ENCODE measurements at regions not wholly inside any gene's neighbourhood (a gene's known extent, or its start where the extent isn't known, plus 50 kb on each side); places are given as distances from the start of the nearest gene placed in this dataset.

DNA sequence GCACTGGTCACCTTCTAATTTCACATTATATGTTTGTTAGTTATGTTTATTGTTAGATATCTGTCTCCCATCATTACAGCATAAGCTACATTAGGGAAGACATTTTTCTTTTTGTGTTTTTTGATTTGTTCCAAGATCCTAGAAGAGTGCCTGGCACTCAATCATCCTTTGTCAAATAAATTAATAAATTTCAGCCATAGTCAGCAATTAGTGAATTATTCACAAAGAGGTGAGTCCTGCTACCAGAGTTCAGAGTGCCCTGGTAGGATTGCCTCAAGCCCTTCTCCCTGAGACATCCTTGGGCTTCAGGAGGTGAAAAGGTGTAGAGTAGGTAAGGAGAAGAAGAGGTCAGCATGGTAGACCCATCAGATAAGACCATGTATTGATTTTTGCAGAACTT lies 186.2 kb upstream of the CTAGE1 start:
- POLR2A ChIA-PET = no interaction called here
- Mint-ChIP-seq H3K27ac (no peak overlapping the region), H3K4me3 (no peak overlapping the region), H3K4me1 (peaks cover 5% of the 10 kb centered on the region; the same call in 1 of the 2 replicates), H3K9me3 (no peaks in the 10 kb centered on the region), H3K36me3 (no peaks in the 10 kb centered on the region), H3K27me3 (ENCODE audit: low read depth) (no peaks in the 10 kb centered on the region; the same call in 1 of the 2 replicates)
- ATAC-seq (no peak), DNase-seq (ENCODE audit: low spot score) (no peak)
- TF ChIP-seq RELA (CRISPR knock-in tag; IDR thresholded peaks at IDR 0.05; ENCODE audit: borderline replicate concordance) = no peak
- TF ChIP-seq ZBTB21 (CRISPR knock-in tag; IDR thresholded peaks at IDR 0.05; ENCODE audit: borderline replicate concordance) = no peak
- no peak for TF ChIP-seq ATF1 (CRISPR knock-in tag; IDR thresholded peaks at IDR 0.05)
- CTCF ChIA-PET = no interaction called here

- Mint-ChIP-seq H3K27ac (no peak overlapping the region), H3K4me1 (peaks cover 5% of the 10 kb centered on the region; the same call in 1 of the 2 replicates), H3K36me3 (no peaks in the 10 kb centered on the region), H3K27me3 (ENCODE audit: low read depth) (no peaks in the 10 kb centered on the region), H3K4me3 (no peak overlapping the region), H3K9me3 (no peaks in the 10 kb centered on the region)
- no peak for TF ChIP-seq ZNF416 (CRISPR knock-in tag; IDR thresholded peaks at IDR 0.05)
- TF ChIP-seq, protein P1, sequence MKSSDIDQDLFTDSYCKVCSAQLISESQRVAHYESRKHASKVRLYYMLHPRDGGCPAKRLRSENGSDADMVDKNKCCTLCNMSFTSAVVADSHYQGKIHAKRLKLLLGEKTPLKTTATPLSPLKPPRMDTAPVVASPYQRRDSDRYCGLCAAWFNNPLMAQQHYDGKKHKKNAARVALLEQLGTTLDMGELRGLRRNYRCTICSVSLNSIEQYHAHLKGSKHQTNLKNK (CRISPR knock-in tag; IDR thresholded peaks at IDR 0.05) = no peak
- ChIA-PET CTCF (no interaction called here), POLR2A (no interaction called here)
- ATAC-seq (no peak), DNase-seq (ENCODE audit: low spot score) (no peak)
Measured at GRCh38 chr18:22604390-22604985, 186.8 kb upstream of the CTAGE1 start.

- peaks cover 5% of the 10 kb centered on the region; the same call in 1 of the 2 replicates for H3K4me1 Mint-ChIP-seq
- no peaks in the 10 kb centered on the region for H3K36me3 Mint-ChIP-seq
- ChIA-PET POLR2A (no interaction called here), CTCF (no interaction called here)
- TF ChIP-seq ATF3 (CRISPR knock-in tag; conservative IDR thresholded peaks at IDR 0.05) = no peak
- TF ChIP-seq, protein P2, sequence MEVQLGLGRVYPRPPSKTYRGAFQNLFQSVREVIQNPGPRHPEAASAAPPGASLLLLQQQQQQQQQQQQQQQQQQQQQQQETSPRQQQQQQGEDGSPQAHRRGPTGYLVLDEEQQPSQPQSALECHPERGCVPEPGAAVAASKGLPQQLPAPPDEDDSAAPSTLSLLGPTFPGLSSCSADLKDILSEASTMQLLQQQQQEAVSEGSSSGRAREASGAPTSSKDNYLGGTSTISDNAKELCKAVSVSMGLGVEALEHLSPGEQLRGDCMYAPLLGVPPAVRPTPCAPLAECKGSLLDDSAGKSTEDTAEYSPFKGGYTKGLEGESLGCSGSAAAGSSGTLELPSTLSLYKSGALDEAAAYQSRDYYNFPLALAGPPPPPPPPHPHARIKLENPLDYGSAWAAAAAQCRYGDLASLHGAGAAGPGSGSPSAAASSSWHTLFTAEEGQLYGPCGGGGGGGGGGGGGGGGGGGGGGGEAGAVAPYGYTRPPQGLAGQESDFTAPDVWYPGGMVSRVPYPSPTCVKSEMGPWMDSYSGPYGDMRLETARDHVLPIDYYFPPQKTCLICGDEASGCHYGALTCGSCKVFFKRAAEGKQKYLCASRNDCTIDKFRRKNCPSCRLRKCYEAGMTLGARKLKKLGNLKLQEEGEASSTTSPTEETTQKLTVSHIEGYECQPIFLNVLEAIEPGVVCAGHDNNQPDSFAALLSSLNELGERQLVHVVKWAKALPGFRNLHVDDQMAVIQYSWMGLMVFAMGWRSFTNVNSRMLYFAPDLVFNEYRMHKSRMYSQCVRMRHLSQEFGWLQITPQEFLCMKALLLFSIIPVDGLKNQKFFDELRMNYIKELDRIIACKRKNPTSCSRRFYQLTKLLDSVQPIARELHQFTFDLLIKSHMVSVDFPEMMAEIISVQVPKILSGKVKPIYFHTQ (CRISPR knock-in tag; IDR thresholded peaks at IDR 0.05) = no peak
- TF ChIP-seq SOX15 (CRISPR knock-in tag; IDR thresholded peaks at IDR 0.05) = no peak
- TF ChIP-seq, protein P3, sequence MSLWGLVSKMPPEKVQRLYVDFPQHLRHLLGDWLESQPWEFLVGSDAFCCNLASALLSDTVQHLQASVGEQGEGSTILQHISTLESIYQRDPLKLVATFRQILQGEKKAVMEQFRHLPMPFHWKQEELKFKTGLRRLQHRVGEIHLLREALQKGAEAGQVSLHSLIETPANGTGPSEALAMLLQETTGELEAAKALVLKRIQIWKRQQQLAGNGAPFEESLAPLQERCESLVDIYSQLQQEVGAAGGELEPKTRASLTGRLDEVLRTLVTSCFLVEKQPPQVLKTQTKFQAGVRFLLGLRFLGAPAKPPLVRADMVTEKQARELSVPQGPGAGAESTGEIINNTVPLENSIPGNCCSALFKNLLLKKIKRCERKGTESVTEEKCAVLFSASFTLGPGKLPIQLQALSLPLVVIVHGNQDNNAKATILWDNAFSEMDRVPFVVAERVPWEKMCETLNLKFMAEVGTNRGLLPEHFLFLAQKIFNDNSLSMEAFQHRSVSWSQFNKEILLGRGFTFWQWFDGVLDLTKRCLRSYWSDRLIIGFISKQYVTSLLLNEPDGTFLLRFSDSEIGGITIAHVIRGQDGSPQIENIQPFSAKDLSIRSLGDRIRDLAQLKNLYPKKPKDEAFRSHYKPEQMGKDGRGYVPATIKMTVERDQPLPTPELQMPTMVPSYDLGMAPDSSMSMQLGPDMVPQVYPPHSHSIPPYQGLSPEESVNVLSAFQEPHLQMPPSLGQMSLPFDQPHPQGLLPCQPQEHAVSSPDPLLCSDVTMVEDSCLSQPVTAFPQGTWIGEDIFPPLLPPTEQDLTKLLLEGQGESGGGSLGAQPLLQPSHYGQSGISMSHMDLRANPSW (CRISPR knock-in tag; conservative IDR thresholded peaks at IDR 0.05; ENCODE audit: low read depth) = no peak
- no peak for TF ChIP-seq E2F1 (CRISPR knock-in tag; IDR thresholded peaks at IDR 0.05)
- no peak for TF ChIP-seq ZNF317 (CRISPR knock-in tag; IDR thresholded peaks at IDR 0.05; ENCODE audit: borderline replicate concordance, low read depth)
- TF ChIP-seq ZNF416 (CRISPR knock-in tag; IDR thresholded peaks at IDR 0.05) = no peak
- TF ChIP-seq PREB (CRISPR knock-in tag; IDR thresholded peaks at IDR 0.05; ENCODE audit: borderline replicate concordance) = no peak
- no peak for TF ChIP-seq PRRX2 (CRISPR knock-in tag; IDR thresholded peaks at IDR 0.05)
- TF ChIP-seq, protein P4, sequence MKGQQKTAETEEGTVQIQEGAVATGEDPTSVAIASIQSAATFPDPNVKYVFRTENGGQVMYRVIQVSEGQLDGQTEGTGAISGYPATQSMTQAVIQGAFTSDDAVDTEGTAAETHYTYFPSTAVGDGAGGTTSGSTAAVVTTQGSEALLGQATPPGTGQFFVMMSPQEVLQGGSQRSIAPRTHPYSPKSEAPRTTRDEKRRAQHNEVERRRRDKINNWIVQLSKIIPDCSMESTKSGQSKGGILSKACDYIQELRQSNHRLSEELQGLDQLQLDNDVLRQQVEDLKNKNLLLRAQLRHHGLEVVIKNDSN (CRISPR knock-in tag; IDR thresholded peaks at IDR 0.05) = no peak
- no peak for TF ChIP-seq CREB1 (CRISPR knock-in tag; IDR thresholded peaks at IDR 0.05)
- no peak for DNase-seq (ENCODE audit: low spot score)
- H3K27ac Mint-ChIP-seq = no peak overlapping the region
- no peak overlapping the region for H3K4me3 Mint-ChIP-seq
- H3K9me3 Mint-ChIP-seq = no peaks in the 10 kb centered on the region
- H3K27me3 Mint-ChIP-seq (ENCODE audit: low read depth) = no peaks in the 10 kb centered on the region
- ATAC-seq = no peak
Measured at GRCh38 chr18:22604986-22605421, 187.3 kb upstream of the CTAGE1 start.

All from WTC11 (cell line).